GM19395 (cell line): ENCODE measurements at regions not wholly inside any gene's neighbourhood (a gene's known extent, or its start where the extent isn't known, plus 50 kb on each side); places are given as distances from the start of the nearest gene placed in this dataset.

Source experiments
- ATAC-seq: cut with Tn5 transposase; IDR thresholded peaks from one replicate; pipeline ENCODE4 v1.9.1; 2021; ENCODE audit warnings: mild to moderate bottlenecking, moderate library complexity; ENCODE audit not compliant: unreplicated experiment

DNA sequence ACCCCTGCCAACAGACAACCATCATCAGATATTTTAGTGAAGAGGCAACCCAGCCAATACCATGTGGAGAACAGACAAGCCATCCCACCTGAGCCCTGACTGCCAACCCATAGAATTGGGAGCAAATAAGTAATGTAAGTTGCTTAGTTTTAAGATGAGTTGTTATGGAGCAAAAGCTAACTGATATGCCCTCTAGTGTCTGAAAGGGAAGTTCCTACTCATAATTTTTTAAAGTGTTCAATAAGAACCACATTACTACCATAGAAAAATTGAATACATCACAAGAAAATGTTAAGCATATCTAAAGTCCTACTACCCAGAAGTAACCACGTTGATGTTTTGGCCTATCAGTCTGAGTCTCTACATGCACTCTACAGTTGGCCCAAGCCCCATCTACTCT is 50.8 kb upstream of the SLC36A4 start:
- ATAC-seq, result no peak

DNA sequence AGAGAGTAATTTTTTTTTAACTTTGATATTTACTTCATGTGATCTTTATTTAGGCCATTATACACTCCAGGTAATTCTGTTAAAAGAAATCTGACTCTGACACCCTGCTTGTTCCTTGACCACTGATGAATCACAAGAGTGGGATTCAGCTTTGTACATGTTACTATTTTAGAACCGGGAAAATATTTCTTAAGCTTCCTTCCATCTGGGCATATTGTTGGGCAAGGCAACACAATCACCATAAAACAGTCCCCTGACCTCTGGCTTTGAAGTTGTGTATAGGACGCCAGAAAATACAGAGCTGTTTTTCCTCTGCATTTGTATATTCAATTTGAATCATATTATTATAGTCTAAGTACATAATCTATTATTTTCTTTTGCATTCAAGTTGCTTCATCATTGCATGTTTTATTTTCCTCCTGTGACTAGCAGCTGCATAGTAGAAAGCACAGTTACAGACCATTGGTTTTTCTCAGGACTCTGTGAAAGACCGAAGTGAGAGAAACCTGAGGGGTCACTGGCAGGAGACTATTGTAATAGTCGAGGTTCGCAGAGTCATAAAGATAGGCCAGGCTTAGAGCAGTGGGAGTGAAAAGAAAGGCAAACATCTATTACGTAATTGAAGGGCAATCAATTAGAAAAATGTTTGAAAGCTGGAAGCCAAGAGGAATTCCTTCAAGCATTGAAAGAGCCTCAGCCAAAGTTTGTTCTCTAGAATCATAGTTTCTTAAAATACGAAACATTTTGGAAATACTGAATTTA is 51.8 kb upstream of the SLC36A4 start:
- ATAC-seq, result no peak

DNA sequence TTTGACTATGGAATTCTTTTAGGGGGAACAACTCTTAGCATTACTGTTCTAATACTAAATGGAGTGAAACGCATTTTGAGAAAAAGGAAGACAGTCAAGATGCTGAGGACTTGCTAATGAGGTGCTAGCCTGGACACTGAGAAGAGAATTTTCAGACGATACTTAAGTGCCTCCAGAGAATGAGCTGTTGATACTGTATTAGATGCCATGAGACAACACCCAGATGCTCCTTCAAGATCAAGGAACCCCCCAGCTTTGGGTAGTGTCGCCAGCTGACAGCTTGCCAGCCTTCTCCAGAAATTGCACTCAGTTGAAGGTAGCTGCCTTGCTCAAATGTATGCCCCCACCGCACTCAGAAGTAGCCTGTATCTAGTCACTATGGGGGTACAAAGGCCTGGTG is 52.5 kb upstream of the SLC36A4 start:
- no peak for ATAC-seq

DNA sequence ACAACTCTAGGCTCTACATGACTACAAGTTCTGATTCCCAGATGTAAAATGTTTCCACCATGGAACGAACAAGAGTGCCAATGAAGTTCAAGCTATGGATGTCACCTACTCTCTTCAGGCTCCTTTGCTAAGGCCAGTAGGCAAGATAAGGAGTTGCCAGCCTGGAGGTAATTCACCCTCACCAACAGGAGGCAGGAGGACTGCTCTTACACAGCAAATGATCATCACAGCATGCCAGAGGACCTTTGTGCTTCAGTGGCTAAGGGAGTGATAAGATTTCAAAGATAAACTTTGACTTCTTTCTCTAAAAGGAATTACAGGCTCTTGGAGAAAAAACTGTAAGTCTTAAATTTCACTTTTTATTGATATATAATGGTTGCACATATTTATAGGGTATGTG is 54.1 kb upstream of the SLC36A4 start:
- ATAC-seq, result no peak

GRCh38 chr11:93253111-93253510 is 55.3 kb upstream of the SLC36A4 start:
- ATAC-seq, result no peak

DNA sequence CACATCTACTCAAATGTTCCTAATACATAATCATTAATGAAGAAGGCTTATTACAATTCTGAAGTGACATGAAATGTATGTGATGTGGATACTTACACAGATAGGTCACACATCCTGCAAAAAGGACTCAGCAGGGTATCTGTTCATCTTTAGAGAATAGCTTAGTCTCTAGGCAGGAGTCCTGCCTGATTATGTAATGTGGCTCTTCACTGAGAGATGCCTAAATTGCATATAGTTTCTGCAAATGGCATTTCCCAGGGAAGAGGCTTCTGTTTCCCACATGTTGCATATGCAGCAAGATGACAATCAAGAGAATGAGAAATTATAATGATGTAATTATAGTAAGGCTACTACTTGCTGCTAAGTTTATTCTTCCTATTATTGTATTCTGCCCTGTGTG is 58.8 kb upstream of the SLC36A4 start:
- no peak for ATAC-seq

DNA sequence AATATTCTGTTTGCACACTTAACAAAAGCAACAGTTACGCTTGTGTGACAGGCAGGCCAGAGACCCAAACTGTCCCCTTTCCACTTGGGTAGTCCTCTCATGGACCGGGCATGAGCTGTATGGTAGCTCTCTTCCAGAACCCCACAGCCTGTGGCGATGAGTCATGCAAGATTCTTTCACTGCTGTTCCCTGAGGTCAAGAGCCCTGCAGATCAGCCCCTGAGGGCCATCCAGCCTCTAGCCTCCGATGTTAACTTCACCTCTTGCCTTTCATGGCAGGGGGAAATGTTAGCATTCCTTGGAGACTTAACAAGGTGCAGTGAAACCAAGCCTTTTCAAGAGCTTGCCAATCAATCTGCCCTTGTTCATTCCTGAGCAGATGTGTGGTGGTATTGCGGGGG is 63.2 kb upstream of the DEUP1 start:
- ATAC-seq, result no peak

GRCh38 chr11:93268287-93269040 is 62.1 kb upstream of the DEUP1 start:
- no peak for ATAC-seq

DNA sequence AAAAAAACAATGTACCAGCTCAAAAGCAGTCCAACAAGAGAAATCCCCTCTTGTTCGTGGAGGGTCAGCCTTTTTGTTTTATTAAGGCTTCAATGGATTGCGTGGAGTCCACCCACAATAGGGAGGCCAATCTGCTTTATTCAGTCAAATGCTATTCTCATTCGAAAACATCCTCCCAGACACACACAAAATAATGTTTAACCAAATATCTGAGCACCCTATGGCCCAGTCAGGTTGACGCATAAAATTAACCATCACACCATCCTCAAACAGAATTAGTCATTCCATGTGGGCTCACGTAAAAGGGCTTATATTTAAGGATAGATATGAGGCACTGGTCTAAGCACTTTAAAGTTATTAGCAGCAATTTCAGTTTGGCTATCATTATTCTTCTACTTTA is 58.9 kb upstream of the DEUP1 start:
- no peak for ATAC-seq

DNA sequence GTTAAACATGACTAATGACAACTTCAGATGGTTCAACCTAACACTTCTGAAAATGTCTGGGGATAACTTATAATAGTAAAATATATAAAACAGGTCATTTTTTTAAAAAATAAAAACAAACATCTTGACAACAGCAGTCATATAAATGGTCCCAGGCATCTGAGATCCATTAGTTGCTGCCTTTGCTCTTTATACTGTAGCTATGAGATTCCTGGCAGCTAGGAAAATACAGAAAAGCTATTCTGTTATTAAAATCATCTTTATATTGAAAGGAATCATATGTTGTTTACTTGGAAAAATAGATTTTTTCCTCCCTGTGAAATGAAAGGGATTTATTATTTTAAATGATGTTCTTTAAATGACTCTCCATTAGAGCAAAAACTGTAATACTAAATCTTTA is 55.7 kb upstream of the DEUP1 start:
- ATAC-seq, result no peak

DNA sequence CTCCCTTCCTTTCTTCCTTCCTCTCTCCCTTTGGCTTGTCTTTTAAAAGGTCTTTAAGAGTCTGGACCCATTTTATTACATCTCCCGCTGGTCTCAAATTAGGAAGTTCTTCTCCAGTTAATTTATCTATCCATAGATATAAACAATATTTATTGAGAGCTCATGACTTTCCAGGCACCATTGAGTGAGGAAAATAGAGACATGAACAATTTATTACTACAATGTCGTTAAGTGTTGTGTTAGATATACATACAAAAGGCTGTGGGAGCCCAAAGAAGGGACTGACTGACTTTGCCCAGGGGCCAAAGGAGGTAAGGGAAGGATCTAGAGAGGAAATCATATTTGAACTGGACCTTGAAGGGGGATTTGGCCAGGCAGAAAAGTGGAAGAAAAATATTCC is 51.6 kb upstream of the DEUP1 start:
- ATAC-seq, result no peak

GRCh38 chr11:93279851-93280347 is 50.6 kb upstream of the DEUP1 start:
- ATAC-seq, result peak; percentile 83
